PC-3 (cell line): ENCODE measurements at regions not wholly inside any gene's neighbourhood (a gene's known extent, or its start where the extent isn't known, plus 50 kb on each side); places are given as distances from the start of the nearest gene placed in this dataset.

ENCODE experiments used
- CTCF ChIP-seq: fragments of 300-600 bp; sonication (generic); conservative IDR thresholded peaks from 2 replicates; pipeline ENCODE4 v1.5.1; 2017; ENCODE audit warnings: antibody characterized with exemption, low read depth, mild to moderate bottlenecking, low read length
- EZH2 ChIP-seq: fragments of 300-600 bp; sonication (generic); IDR thresholded peaks from one replicate; pipeline ENCODE4 v1.6.1; 2017; ENCODE audit warnings: antibody characterized with exemption, mild to moderate bottlenecking, low read length; ENCODE audit not compliant: unreplicated experiment
- EZH2phosphoT487 ChIP-seq: fragments of 300-600 bp; sonication (generic); IDR thresholded peaks from 2 replicates; pipeline ENCODE4 v1.6.1; 2018; ENCODE audit warnings: mild to moderate bottlenecking, antibody characterized with exemption, low read length, borderline replicate concordance

GRCh38 chr4:169870507-169870906 is 112.8 kb upstream of the HPF1 start:
- TF ChIP-seq CTCF = no peak
- TF ChIP-seq EZH2 = no peak
- no peak for TF ChIP-seq EZH2phosphoT487
